ENCODE measurements at regions not wholly inside any gene's neighbourhood (a gene's known extent, or its start where the extent isn't known, plus 50 kb on each side); places are given as distances from the start of the nearest gene placed in this dataset.

DNA sequence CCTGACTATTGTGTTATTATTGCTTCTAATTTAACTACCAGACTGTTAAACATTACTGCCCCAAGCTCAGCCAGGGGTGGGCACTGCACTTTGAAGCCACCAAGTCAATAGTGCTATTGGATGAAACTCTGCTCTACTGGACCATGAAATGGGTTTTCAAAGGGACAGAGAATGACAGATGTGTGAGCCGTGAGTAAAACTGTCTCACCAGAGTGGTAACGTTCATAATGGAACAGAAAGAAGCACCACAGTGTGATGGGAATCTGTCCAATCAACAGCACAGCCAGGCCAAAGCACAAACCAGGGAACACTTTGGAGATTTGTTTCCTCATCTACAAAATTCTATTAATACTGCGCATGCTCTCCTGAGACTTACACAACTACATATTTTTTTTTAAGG lies 171.8 kb upstream of the LPP start:
- Histone ChIP-seq H3K79me2 (ENCODE audit: insufficient read depth, low read length) (no peaks in the 10 kb centered on the region), H3K36me3 (replicated peaks in 1 of 2; ENCODE audit: control insufficient read depth in 1 of 2, insufficient read depth in 2 of 2, low read length in 2 of 2) (no peaks in the 10 kb centered on the region), H3K27ac (ENCODE audit: low read depth in 1 of 2, low read length in 2 of 2) (no peak overlapping the region), H3K4me1 (ENCODE audit: control insufficient read depth in 1 of 2, insufficient read depth in 2 of 2, low read length in 2 of 2) (peaks cover 13% of the 10 kb centered on the region in 2 donors), H3K9me3 (replicated peaks in 1 of 2; ENCODE audit: control insufficient read depth in 1 of 2, insufficient read depth in 1 of 2, low read length in 2 of 2) (peaks cover 0 to 5% of the 10 kb centered on the region in 2 donors), H2AFZ (ENCODE audit: insufficient read depth, low read depth, low read length, poor library complexity, severe bottlenecking) (no peak overlapping the region), H3K9ac (ENCODE audit: insufficient read depth, low read length, poor library complexity, severe bottlenecking) (no peak overlapping the region), H4K20me1 (ENCODE audit: insufficient read depth, low read length) (no peaks in the 10 kb centered on the region), H3K4me3 (replicated peaks in 1 of 3; ENCODE audit: low read depth in 2 of 3, low read length in 3 of 3) (no peak overlapping the region), H3K27me3 (ENCODE audit: control insufficient read depth in 2 of 2, insufficient read depth in 2 of 2, low read length in 2 of 2) (no peaks in the 10 kb centered on the region), H3K4me2 (replicated peaks; ENCODE audit: extremely low read depth, low read length, poor library complexity, severe bottlenecking) (no peak overlapping the region)
- no peak overlapping the region for H3K4me3 Mint-ChIP-seq
- no peak for DNase-seq
- peaks cover 1 to 5% (median 4%) of the 10 kb centered on the region in 3 donors for H3K27me3 Mint-ChIP-seq (ENCODE audit: low read depth in 3 of 3)
- intact Hi-C loops (cut with micrococcal nuclease), result no loop called here
- peaks cover 2 to 6% (median 5%) of the 10 kb centered on the region in 7 donors for H3K9me3 Mint-ChIP-seq
- 100% methylated on average over 3 of the region's 3 CpGs for WGBS (ENCODE audit: insufficient coverage)
- H3K4me1 Mint-ChIP-seq, result peaks cover 37% of the 10 kb centered on the region
- H3K27ac Mint-ChIP-seq, result no peak overlapping the region
- TF ChIP-seq, protein P1, sequence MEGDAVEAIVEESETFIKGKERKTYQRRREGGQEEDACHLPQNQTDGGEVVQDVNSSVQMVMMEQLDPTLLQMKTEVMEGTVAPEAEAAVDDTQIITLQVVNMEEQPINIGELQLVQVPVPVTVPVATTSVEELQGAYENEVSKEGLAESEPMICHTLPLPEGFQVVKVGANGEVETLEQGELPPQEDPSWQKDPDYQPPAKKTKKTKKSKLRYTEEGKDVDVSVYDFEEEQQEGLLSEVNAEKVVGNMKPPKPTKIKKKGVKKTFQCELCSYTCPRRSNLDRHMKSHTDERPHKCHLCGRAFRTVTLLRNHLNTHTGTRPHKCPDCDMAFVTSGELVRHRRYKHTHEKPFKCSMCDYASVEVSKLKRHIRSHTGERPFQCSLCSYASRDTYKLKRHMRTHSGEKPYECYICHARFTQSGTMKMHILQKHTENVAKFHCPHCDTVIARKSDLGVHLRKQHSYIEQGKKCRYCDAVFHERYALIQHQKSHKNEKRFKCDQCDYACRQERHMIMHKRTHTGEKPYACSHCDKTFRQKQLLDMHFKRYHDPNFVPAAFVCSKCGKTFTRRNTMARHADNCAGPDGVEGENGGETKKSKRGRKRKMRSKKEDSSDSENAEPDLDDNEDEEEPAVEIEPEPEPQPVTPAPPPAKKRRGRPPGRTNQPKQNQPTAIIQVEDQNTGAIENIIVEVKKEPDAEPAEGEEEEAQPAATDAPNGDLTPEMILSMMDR (IDR thresholded peaks at IDR 0.05), result no peak
- peaks cover 4 to 6% of the 10 kb centered on the region in 2 donors for H3K36me3 Mint-ChIP-seq

DNA sequence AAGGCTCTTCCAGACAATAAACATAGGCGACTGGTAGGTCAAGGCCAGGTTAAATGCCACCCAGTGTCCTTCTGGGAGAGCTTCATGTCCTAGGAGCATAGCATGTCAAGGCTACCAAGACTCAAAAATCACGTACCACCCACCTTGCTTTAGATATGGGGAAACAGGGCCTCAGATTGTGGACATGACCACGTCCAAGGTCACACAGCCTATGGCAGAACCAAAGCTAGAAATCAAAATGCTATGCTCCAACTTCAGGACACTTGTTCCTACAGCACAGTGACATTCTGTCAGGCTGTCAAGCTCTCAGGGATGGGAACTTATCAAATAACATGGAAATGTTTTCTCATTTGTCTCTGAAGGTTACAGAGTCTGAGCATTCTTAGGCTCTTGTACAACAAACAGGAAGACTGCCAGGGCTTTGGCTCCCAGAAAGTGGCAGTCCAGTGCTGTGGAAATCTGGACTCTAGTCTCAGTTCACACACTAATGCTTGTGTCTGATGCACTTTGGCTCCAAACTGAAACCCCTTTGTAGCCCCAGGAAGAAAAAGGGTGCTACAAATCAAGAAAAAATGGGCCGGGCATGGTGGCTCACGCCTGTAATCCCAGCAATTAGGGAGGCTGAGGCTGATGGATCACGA lies 170.4 kb upstream of the LPP start:
- H3K27me3 ChIP-seq (ENCODE audit: control insufficient read depth in 2 of 2, insufficient read depth in 2 of 2, low read length in 2 of 2), result no peaks in the 10 kb centered on the region
- H4K20me1 ChIP-seq (ENCODE audit: insufficient read depth, low read length), result no peaks in the 10 kb centered on the region
- H3K9me3 ChIP-seq (replicated peaks in 1 of 2; ENCODE audit: control insufficient read depth in 1 of 2, insufficient read depth in 1 of 2, low read length in 2 of 2), result no peaks in the 10 kb centered on the region
- no peaks in the 10 kb centered on the region for H3K36me3 ChIP-seq (replicated peaks in 1 of 2; ENCODE audit: control insufficient read depth in 1 of 2, insufficient read depth in 2 of 2, low read length in 2 of 2)
- H3K4me3 ChIP-seq (replicated peaks in 1 of 3; ENCODE audit: low read depth in 2 of 3, low read length in 3 of 3), result no peak overlapping the region
- no peak overlapping the region for H2AFZ ChIP-seq (ENCODE audit: insufficient read depth, low read depth, low read length, poor library complexity, severe bottlenecking)
- H3K79me2 ChIP-seq (ENCODE audit: insufficient read depth, low read length), result no peaks in the 10 kb centered on the region
- no peak for DNase-seq
- H3K27ac Mint-ChIP-seq, result no peak overlapping the region
- no peaks in the 10 kb centered on the region for H3K9me3 Mint-ChIP-seq
- no peak overlapping the region for H3K27ac ChIP-seq (ENCODE audit: low read depth in 1 of 2, low read length in 2 of 2)
- TF ChIP-seq, protein P1 (IDR thresholded peaks at IDR 0.05), result no peak
- intact Hi-C loops (cut with micrococcal nuclease), result no loop called here
- no peak overlapping the region for H3K4me2 ChIP-seq (replicated peaks; ENCODE audit: extremely low read depth, low read length, poor library complexity, severe bottlenecking)
- peaks cover 2 to 5% (median 3%) of the 10 kb centered on the region in 3 donors for H3K27me3 Mint-ChIP-seq (ENCODE audit: low read depth in 3 of 3)
- H3K9ac ChIP-seq (ENCODE audit: insufficient read depth, low read length, poor library complexity, severe bottlenecking), result no peak overlapping the region
- 100% methylated on average over 4 of the region's 6 CpGs for WGBS (ENCODE audit: insufficient coverage)
- H3K4me1 ChIP-seq (ENCODE audit: control insufficient read depth in 1 of 2, insufficient read depth in 2 of 2, low read length in 2 of 2), result peaks cover 15% of the 10 kb centered on the region in 2 donors
- peaks cover 4 to 6% of the 10 kb centered on the region in 2 donors for H3K36me3 Mint-ChIP-seq
- peaks cover 34% of the 10 kb centered on the region for H3K4me1 Mint-ChIP-seq
- no peak overlapping the region for H3K4me3 Mint-ChIP-seq

All from CD14-positive monocyte (primary cell).